Frontal cortex (tissue), 3 donors: ENCODE measurements at regions not wholly inside any gene's neighbourhood (a gene's known extent, or its start where the extent isn't known, plus 50 kb on each side); places are given as distances from the start of the nearest gene placed in this dataset.
"Not testable (repeated sequence)": the region's sequence is repeated elsewhere in the genome, so short reads cannot be mapped to it uniquely, and the experiment has no call there.

ENCODE experiments used
- DNase-seq, 2 donors: peaks; one replicate each; pipeline ENCODE4 v3.0.0; 2012; ENCODE audit warnings: low spot score in 2 of 2
- FAIRE-seq: peaks from 2 replicates; lab custom pipeline; 2012; peaks lifted over from hg19 to GRCh38; lab: Jason Lieb, UNC
- donor health status: control.
- donor health status: control.
- donor health status: control.

DNA sequence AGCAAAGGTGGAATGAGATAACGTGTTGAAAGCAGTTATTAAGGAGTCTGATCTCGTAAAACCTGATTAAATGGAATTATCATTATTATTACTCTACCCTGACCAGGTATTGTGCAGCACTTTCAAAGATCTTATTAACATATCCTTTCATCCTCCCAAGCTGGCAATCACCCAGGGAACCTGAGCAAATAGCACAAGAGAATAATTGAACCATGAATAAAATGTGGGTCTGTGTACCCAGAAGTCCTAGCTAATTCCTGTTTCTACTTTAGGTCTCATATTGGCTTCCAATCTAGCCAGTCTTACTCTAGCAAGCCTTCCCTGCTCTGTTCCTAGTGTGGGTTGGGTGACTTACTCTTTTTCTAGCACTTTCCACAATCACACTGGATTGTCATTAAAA is 162.2 kb upstream of the STK32A start:
- FAIRE-seq: no peak
- DNase-seq: no peak

DNA sequence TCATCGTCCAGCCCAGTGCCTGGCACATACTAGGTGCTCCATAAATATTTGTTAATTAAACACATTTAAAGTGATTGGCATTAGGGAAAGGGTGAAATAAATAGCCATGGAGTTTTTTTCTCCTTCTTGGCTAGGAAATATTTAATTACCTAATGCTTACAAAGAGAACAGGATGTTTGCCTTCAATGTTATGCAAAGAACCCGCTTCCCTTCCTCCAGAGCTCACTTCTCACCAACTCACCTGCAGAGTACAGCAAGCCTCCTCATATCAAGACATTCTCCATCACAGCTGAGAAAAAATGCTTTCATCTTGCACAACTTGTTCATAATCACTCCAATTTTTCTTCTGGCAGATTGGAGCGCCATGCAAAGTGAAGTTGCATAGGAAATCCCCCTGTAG is 161.7 kb upstream of the STK32A start:
- DNase-seq (no peak), FAIRE-seq (no peak)

DNA sequence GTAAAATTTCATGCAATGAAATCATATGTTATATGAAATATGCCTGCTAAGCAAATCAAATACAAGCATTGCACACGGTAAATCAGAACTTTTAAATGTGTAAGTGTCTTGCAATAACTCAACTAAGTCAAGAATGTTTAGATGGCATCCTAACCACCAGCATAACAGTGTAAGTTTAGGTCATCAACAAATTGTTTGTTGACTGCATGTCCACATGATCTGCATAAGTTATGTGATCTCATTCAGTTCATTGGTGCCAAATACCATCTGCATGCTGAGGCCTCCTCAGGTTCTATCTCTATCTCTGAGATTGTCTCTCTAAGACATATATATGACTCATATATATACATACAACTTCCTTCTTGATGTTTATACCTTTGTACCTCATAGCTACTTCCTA is 159.6 kb upstream of the STK32A start:
- no peak for DNase-seq
- FAIRE-seq: no peak

DNA sequence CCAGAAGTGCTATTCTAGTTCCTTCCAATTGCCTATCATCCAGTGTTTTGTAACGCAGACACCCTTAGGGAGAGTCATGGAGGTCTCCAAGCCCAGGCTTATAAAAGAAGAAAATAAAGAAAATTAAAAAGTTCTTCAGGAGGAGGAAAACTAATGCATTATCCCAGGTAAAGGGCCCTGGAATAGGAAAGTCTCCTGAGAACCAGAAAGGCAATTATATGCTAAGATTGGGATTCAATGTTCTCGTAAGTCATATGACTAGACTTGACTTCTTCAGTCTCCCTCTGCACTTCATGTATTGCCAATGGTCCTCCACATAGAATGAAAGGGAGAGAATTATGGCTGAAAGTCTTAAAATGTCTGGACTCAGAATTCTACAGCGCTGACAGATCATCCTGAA is 154.4 kb upstream of the STK32A start:
- FAIRE-seq (no peak), DNase-seq (no peak)

DNA sequence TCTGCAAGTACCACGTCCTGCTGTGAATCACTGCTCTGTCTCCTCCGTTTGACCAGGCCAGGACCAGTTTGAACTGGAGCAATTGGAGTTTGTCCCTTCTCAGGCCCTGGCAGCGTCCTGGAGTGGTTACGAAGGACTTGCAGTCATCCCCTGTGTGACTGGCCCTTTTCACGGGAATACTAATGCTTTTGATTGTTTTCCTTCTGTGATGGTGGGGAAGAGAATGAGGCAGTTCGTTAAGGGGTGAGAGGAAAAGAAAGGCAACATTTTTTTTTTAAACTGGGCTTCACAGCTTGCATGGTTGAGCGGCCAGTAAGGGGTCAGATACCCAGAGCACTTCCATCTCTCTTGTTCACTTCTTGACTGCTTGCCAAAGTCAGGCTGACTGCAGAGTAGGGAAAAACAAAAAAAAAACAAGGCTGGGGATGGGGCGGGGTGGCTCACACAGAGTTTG is 153.5 kb upstream of the STK32A start:
- DNase-seq (no peak), FAIRE-seq (no peak)

DNA sequence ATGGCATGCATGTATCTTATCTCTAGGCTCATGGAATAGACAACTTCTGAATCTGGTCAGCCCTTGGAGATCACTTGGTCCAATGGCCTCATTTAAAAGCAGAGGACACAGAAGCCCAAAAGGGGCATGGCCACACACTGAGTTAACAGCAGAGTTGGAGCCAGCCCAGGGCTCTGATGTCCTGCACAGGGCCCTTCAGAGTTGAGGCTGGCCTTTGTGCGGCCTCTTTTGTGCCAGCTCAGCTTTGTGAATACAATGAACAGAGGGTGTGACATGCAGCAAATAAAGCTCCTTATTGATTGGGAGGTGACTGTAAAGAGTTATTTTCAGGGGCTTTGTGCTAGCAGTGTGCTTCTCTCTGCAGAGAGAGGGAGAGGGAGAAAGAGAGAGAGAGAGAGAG is 150.1 kb upstream of the STK32A start:
- no peak for FAIRE-seq

DNA sequence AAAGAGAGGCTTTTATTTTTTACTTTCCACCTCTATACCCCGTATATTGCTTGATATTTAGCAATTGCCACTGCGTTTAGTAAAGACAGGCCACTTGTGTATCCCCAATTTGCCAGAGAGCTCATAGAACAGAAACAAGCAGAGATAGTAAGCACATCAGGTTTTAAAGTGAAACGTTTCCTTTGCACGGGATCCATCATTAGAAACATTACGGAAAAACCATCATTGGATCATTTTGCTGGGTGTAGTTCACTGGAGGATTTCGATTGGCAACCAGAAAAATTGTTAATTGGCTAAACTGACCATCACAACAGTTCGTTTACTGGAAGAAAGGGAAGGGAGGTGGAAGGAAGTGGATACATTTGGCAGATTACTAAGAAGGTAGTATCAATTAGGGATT is 149.4 kb upstream of the STK32A start:
- DNase-seq (no peak), FAIRE-seq (no peak)

More for the DNA sequence above, 150.1 kb upstream of the STK32A start:
- no peak for DNase-seq

DNA sequence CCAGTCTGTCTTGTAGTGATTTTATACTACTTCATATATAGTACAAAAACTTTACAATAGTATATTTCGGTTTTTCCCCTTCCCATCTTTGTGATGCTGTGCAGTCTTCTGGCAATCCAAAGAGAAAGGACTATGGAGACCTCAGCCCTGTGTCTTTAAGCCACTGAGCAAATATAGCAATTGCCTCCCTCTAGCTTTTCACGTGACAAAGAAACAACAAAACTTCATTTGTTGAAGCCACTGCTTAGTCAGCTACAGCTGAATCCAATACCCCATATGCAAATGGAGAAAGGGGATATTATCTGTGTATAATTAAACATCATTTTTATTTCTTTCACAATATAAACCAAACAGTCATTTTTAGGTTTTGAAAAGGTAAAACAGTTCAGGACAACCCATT is 142.8 kb upstream of the STK32A start:
- FAIRE-seq (peak; percentile 64), DNase-seq (no peak)

DNA sequence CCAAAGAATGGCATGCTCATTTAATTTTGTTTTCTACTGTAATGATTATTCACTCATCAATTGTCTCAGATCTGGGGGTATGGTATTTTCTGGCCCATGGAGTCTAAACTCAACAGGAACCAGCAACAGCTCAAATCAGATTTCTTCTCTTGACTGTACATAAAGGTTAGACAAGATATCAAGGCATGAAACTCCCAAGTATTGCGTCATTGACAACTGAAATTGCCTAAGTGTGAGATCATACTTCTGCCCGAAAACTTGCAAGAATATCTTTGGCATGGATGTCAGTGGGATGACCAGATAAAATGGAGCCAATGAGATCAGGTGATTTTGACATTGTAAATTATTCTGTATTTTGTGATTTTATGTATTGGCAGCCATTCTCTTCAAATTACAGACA is 141.7 kb upstream of the STK32A start:
- DNase-seq: no peak

DNA sequence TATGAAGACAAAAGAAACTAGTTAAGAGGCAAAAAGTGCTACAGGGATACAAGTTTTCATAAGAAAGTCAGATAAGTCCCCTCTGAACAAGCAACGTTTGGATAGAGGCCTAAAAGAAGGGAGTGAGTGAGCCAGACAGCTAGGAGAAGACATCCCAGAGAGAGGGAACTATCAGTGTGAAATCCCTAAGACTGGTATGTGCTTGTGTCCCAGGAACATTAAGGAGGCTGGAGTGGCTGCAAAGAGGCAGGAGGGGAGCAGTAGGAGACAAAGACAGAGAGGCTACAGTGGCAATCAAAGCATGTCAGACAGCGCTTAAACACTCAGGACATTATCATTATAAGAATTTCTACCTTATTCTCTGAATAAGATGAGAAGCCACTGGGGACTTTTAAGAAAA is 139.1 kb upstream of the STK32A start:
- DNase-seq: no peak
- no peak for FAIRE-seq

More for the DNA sequence above, 141.7 kb upstream of the STK32A start:
- no peak for FAIRE-seq

DNA sequence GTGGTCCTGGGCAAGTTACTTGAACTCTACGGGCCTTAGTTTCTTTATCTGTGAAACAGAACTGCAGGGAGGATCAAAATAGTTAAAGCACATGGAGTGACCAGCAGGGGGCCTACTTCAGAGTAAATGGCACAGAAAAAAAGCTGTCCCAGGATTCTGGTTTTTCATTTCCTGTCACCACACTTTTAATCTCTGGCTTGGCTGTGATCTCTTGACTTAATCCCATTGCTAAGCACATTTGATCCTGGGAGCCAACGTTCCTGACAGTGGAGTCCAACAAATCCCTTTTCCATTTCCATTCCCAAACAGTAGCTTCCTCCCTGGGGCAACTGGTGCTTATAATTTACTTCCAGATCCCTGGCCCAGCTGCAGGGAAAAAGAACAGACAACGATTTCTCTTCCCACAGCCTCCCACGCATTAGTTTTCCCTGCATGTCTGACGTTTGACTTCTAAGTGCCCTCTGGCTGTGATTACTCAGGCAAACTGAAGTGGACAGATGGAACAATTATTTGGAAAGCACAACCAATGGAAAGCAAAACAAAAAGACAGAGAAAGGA is 136.5 kb upstream of the STK32A start:
- no peak for DNase-seq
- no peak for FAIRE-seq

DNA sequence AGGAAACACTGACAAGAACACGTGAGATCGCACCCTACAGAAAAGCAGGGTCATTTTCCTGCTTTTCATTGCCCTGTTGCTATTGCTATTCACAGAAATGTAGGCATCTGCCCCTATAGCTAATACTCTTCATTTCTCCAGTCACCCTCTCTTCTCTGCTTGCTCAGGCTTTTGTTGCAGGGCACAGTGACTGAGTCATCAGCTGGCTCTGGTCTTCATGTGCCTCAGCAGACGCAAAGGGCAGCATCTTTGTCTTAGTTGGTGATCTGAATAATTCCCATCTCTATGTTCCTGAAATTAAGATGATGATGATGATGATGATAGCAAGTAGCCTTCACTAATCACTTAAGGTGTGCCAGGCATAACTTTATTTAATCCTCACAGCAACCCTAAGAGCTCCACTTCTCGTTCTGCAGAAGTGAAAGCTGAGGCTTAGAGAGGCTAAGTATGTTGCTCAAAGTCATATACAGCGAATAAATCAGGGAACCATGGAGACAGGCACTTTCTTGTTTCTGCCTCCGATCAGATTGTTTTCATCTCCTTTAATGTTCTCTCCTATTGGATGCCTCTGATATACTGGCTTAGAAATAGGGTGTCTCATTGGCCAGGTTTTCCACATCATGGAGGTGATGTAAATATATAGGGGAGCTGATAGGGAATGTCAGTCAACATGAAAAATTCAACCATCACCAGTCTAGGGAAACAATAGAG is 133.0 kb upstream of the STK32A start:
- FAIRE-seq (no peak), DNase-seq (no peak)

DNA sequence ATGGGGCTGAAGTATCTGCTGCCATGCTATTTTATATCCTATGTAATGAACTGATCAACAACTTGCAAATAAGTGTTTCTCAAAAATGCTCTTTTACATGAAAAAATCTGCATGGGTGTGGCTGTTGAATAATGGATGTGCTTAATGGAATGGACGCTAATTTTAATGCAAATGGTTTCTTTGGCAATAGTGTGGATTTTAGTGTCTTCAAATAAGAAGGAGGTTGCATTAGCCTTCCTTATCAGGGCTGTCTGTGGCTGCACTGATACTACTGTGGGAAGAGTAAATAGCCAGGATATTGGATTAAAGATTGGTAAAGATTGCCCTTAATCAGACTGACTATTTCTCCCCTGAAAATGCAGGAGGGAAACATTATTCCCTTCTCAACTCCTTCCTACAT is 121.9 kb upstream of the STK32A start:
- FAIRE-seq: no peak
- no peak for DNase-seq

DNA sequence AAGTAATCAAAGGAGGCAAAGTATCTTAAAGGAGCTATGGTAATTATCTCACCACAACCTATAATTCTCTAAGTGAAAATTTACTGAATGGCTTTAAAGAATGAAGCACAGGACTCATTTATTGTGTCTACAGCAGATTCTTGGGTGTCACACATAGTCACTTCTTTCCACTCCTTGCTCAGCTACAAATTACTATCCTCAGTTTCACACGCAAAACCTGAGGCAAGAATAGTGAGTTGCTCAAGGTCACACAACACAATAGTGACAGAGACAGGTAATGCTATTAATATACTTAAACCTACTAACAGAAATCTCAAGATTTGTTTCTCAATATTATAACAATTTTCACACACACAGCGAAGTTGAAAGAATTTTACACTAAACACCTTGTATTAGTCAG is 120.9 kb upstream of the STK32A start:
- FAIRE-seq: no peak
- DNase-seq: no peak

DNA sequence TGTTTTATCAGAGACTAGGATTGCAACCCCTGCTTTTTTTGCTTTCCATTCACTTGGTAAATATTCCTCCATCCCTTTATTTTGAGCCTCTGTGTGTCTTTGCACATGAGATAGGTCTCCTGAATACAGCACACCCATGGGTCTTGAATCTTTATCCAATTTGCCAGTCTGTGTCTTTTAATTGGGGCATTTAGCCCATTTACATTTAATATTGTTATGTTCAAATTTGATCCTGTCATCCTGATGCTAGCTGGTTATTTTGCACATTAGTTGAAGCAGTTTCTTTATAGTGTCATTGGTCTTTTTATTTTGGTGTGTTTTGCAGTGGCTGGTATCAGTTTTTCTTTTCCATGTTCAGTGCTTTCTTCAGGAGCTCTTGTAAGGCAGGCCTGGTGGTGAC is 95.1 kb upstream of the STK32A start:
- not testable (repeated sequence) for DNase-seq, FAIRE-seq

DNA sequence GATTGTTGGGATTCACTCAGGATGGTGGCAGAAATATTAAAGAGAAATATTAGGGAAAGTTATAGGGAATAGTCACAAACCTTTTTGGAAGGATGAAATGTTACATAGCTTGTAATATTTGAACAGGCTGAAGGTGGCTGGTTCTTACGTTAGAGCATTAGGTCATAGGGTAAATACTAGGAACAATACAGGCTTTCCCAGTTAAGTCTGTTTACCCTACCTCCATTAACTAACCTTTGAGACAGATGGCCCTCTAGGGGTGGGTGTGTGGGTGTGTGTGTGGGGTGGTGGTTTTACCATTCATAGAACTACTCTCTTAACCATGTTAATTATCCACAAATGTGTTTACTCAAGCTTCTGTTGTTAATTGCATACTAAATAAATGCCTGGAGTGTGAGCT is 94.3 kb upstream of the STK32A start:
- DNase-seq: no peak
- FAIRE-seq: no peak

DNA sequence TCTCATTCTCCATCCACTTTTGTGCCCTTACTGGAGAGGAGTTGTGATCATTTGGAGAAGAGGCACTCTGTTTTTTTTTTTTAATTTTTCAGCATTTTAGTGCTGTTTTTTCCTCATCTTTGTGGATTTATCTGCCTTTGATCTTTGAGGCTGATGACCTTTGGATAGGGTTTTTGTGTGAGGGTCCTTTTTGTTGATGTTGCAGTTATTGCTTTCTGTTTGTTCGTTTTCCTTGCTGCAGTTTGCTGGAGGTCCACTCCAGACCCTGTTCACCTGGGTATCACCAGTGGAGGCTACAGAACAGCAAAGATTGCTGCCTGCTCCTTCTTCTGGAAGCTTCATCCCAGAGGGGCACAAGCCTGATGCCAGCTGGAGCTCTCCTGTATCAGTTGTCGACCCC is 93.2 kb upstream of the STK32A start:
- not testable (repeated sequence) for DNase-seq, FAIRE-seq

DNA sequence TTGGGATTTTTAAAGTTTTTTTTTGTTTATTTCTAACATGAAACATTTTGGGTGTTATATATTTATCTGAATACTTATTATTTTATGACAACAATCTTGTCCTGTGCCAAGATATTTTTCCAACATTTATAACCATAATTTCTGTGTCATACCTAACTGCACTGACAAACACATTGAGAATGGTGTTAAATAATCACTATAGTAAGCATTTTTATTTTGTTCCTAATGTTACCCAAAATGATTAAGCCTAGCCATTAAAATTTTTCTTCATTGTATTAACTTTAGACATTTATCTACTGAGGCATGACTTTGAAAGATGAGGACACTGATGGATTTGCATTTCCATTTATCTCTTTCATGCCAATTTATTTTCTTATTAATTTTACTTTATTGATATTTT is 91.6 kb upstream of the STK32A start:
- DNase-seq: no peak
- no peak for FAIRE-seq

DNA sequence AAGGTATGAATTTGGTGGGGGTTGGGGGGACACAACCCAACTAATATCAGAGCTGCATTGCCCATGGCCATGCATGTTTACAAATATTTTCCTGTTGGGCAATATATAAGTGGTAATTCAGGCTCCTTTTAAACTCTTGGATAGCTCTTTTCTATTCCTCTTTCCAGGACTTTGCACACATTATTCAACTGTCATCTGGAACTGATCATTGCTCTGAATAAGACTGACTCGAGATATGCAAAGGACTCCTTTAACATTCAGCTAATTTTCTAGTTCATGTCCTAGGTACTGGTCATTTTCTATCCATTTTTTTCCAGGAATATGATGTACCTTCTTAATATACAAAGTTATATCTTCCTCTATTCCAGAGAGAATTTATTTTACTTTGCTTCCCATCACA is 89.5 kb upstream of the STK32A start:
- DNase-seq: no peak
- FAIRE-seq: no peak

DNA sequence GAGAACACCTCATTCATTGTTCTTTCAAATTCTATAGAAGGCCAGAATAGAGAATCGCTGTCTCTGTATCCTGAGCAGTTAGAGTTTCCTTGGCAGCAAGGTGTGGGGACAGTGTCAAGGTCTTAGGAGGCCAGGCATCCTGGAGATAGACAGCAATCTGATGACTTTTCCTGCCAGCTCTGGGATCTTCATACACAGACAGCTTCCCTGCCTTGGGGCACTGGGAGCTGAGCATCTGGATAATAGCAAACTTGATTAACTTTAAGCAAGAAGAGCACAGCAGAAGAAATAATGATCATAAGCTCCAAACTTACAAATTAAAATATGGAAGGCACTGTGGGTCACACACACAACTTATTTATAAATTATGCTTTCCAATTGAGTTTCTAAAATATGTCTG is 86.1 kb upstream of the STK32A start:
- no peak for FAIRE-seq
- no peak for DNase-seq

DNA sequence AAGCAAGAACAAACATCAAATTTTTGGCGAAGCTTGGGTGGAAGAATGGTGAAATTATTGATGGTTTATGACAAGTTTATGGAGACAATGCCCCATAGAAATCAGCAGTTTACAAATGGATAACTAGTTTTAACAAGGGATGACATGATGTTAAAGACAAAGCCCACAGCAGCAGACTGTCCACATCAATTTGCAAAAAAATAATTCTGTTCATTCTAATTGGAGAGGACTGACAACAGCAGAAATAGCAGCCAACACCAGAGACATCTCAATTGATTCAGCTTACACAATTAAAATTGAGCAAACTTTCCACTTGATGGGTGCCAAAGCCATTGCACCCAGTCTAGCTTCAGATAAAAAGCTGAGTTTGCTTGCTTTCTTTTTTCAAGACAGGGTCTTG is 82.7 kb upstream of the STK32A start:
- FAIRE-seq: no peak
- DNase-seq: no peak

DNA sequence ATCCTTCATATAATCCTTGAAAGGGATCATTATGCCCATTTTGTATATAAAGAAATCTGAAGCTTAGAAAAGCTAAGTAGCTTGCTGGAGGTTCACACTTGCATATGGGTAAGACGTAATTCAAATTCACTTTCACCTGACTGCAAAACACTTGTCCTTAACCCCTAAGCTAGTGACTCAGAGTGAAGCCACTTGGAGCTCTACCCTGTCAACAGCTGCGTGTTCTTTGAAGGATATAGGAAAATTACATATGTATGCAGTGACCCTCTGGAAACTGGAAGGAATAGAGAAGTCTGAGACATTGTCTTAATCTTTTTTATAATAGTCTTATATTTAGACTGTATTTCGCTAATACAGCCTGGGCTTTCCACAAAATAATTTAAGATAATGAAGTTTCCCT is 80.0 kb upstream of the STK32A start:
- FAIRE-seq (no peak), DNase-seq (no peak)
